Pancreas (tissue), 10 donors: ENCODE measurements at regions not wholly inside any gene's neighbourhood (a gene's known extent, or its start where the extent isn't known, plus 50 kb on each side); places are given as distances from the start of the nearest gene placed in this dataset.

Experiments used
- ATAC-seq, 4 donors: fragments of 200-7000 bp; cut with Tn5 transposase; one replicate each; pipeline versions ENCODE4 v1.8.0 to v1.9.1; 2020; ENCODE audit warnings: mild to moderate bottlenecking in 4 of 4, moderate library complexity in 4 of 4
- DNase-seq, 6 donors: peaks; one replicate each; pipeline ENCODE4 v3.0.0-alpha.2; 2020
- FAIRE-seq: peaks from 2 replicates; lab custom pipeline; 2012; peaks lifted over from hg19 to GRCh38; lab: Jason Lieb, UNC
- H3K27ac ChIP-seq, 4 donors: fragments of 200-600 bp; sonication (generic); 1 replicate in 3 of 4; 2 replicates in 1 of 4; pipeline versions ENCODE4 v1.5.0 to v1.8.0; 2020
- H3K27me3 ChIP-seq, 4 donors: fragments of 200-600 bp; one replicate each; pipeline ENCODE4 v1.8.0; 2021
- H3K36me3 ChIP-seq, 3 donors: fragments of 200-600 bp; sonication (generic) in 1 of 3; one replicate each; pipeline versions ENCODE4 v1.5.0 to v1.8.0; 2020 to 2021
- H3K4me1 ChIP-seq, 3 donors: fragments of 200-600 bp; one replicate each; pipeline ENCODE4 v1.8.0; 2021
- H3K4me3 ChIP-seq, 4 donors: fragments of 200-600 bp; sonication (generic) in 2 of 4; one replicate each; pipeline versions ENCODE4 v1.5.0 to v1.8.0; 2020 to 2021
- H3K9me3 ChIP-seq, 4 donors: fragments of 200-600 bp; one replicate each; pipeline ENCODE4 v1.8.0; 2021
- CTCF ChIP-seq, 4 donors: fragments of 200-600 bp; sonication (generic) in 3 of 4; IDR thresholded peaks; one replicate each; pipeline versions ENCODE4 v1.5.0 to v1.8.0; 2021; ENCODE audit warnings: antibody characterized with exemption in 4 of 4
- WGBS, 2 donors: extraction: QIAGEN DNeasy Blood & Tissue Kit; methylation state at CpG; one replicate each; pipeline ENCODE4 v1.1.7; 2013; 5-methylcytosine and 5-hydroxymethylcytosine counted together
- intact Hi-C, 3 donors: fragments of 100-400 bp; cut with DNase I; formaldehyde crosslinking; loops; one replicate each; pipeline versions ENCODE4 v1.11.1 to v1.14.2; 2022
- donor health status: healthy with polysubstance abuse.
- donor health status: DM: no; HTN: no; CAD: no; lungs with moderate emphysema.
- donor health status: DM: no; HTN: no; CAD: no.
- donor health status: control.
- donor health status: control.
- donor health status: Bipolar disorder and iron deficiency.
- donor health status: DM: yes; HTN: yes; CAD: no.
- donor health status: DM: no; HTN: no; CAD: no.
- donor health status: DM: no; HTN: no; CAD: no.
- donor health status: DM: yes; HTN: yes; CAD: no.

GRCh38 chr9:32875242-32875641, 91.9 kb downstream of the TMEM215 start:
- TF ChIP-seq CTCF (IDR thresholded peaks at IDR 0.05), result no peak
- Histone ChIP-seq H3K4me3 (no peak overlapping the region), H3K27ac (no peak overlapping the region), H3K27me3 (no peaks in the 10 kb centered on the region), H3K4me1 (no peaks in the 10 kb centered on the region), H3K36me3 (no peaks in the 10 kb centered on the region), H3K9me3 (no peaks in the 10 kb centered on the region)
- WGBS, 2 donors, result 69 to 78% methylated on average over 1 of the region's 1 CpG
- ATAC-seq, result no peak
- intact Hi-C loops, result no loop called here
- DNase-seq, result no peak
- no peak for FAIRE-seq

GRCh38 chr9:32875748-32876147, 92.4 kb downstream of the TMEM215 start:
- DNase-seq, result no peak
- no peak for TF ChIP-seq CTCF (IDR thresholded peaks at IDR 0.05)

GRCh38 chr9:32877103-32877502, 93.8 kb downstream of the TMEM215 start:
- no peak for TF ChIP-seq CTCF (IDR thresholded peaks at IDR 0.05)
- DNase-seq (no peak), ATAC-seq (no peak), FAIRE-seq (no peak)
- Histone ChIP-seq H3K4me3 (no peak overlapping the region), H3K4me1 (no peaks in the 10 kb centered on the region), H3K27me3 (no peaks in the 10 kb centered on the region), H3K9me3 (no peaks in the 10 kb centered on the region), H3K36me3 (no peaks in the 10 kb centered on the region), H3K27ac (no peak overlapping the region)
- WGBS, 2 donors, result 45 to 49% methylated on average over 3 of the region's 3 CpGs
- intact Hi-C loops, result no loop called here

More at GRCh38 chr9:32875748-32876147, 92.4 kb downstream of the TMEM215 start:
- H3K27me3 ChIP-seq, result no peaks in the 10 kb centered on the region
- ATAC-seq (no peak), FAIRE-seq (no peak)
- intact Hi-C loops, result no loop called here
- H3K4me1 ChIP-seq, result no peaks in the 10 kb centered on the region
- H3K27ac ChIP-seq, result no peak overlapping the region
- WGBS, 2 donors, result 36 to 37% methylated on average over 3 of the region's 3 CpGs
- no peak overlapping the region for H3K4me3 ChIP-seq
- no peaks in the 10 kb centered on the region for H3K36me3 ChIP-seq
- H3K9me3 ChIP-seq, result no peaks in the 10 kb centered on the region

- ATAC-seq, result no peak
- intact Hi-C loops, result no loop called here
- H3K4me1 ChIP-seq, result no peaks in the 10 kb centered on the region
- no peak overlapping the region for H3K27ac ChIP-seq
- H3K4me3 ChIP-seq, result no peak overlapping the region
- FAIRE-seq, result no peak
- WGBS, 2 donors, result 64 to 79% methylated on average over 6 of the region's 6 CpGs
- H3K27me3 ChIP-seq, result no peaks in the 10 kb centered on the region
- no peaks in the 10 kb centered on the region for H3K9me3 ChIP-seq
- TF ChIP-seq CTCF (IDR thresholded peaks at IDR 0.05), result no peak
- H3K36me3 ChIP-seq, result no peaks in the 10 kb centered on the region
- DNase-seq, result no peak
Observed at GRCh38 chr9:32877639-32878217, 94.4 kb downstream of the TMEM215 start.

- DNase-seq (no peak), ATAC-seq (no peak), FAIRE-seq (no peak)
- no peaks in the 10 kb centered on the region for H3K4me1 ChIP-seq
- H3K36me3 ChIP-seq, result no peaks in the 10 kb centered on the region
- H3K9me3 ChIP-seq, result no peaks in the 10 kb centered on the region
- no peak overlapping the region for H3K4me3 ChIP-seq
- no peak for TF ChIP-seq CTCF (IDR thresholded peaks at IDR 0.05)
- no peaks in the 10 kb centered on the region for H3K27me3 ChIP-seq
- WGBS, 2 donors, result 43 to 50% methylated on average over 6 of the region's 6 CpGs
- no peak overlapping the region for H3K27ac ChIP-seq
- intact Hi-C loops, result no loop called here
Observed at GRCh38 chr9:32879335-32879734, 96.0 kb downstream of the TMEM215 start.
